HCT116 (cell line): ENCODE measurements at regions not wholly inside any gene's neighbourhood (a gene's known extent, or its start where the extent isn't known, plus 50 kb on each side); places are given as distances from the start of the nearest gene placed in this dataset.

Source experiments
- MAX ChIP-seq: IDR thresholded peaks from 2 replicates; pipeline ENCODE4 v1.6.1; 2012
- POLR2A ChIP-seq: IDR thresholded peaks from 2 replicates; pipeline ENCODE4 v1.7.0; 2011; ENCODE audit warnings: borderline replicate concordance; ENCODE audit not compliant: insufficient read depth, insufficient read length; ENCODE audit errors: extremely low read depth
- POLR2AphosphoS5 ChIP-seq: IDR thresholded peaks from 2 replicates; pipeline ENCODE4 v1.6.1; 2011; ENCODE audit warnings: mild to moderate bottlenecking, low read depth, low read length, moderate library complexity
- SP1 ChIP-seq: IDR thresholded peaks from 2 replicates; pipeline ENCODE4 v1.6.1; 2012; ENCODE audit warnings: low read depth

- no peak for TF ChIP-seq POLR2A
- TF ChIP-seq SP1: no peak
- TF ChIP-seq MAX: no peak
- TF ChIP-seq POLR2AphosphoS5: no peak
These were observed 597.9 kb downstream of the COL12A1 start for GRCh38 chr6:74607934-74608333.
